H1 (cell line): ENCODE measurements at regions not wholly inside any gene's neighbourhood (a gene's known extent, or its start where the extent isn't known, plus 50 kb on each side); places are given as distances from the start of the nearest gene placed in this dataset.

Experiments
- CTCF ChIA-PET: fragments of 300-600 bp; sonication (Branson Sonifier 250); formaldehyde crosslinking; loops from one replicate; lab custom pipeline; 2021; ENCODE audit not compliant: partially characterized antibody; lab: Charles Lee
- POLR2A ChIA-PET: fragments of 300-600 bp; sonication (Branson Sonifier 250); formaldehyde crosslinking; loops from one replicate; lab custom pipeline; 2021; ENCODE audit warnings: inconsistent platforms; ENCODE audit not compliant: partially characterized antibody; lab: Charles Lee
- DNase-seq, 2 experiments: peaks; one replicate each; pipeline versions ENCODE4 v3.0.0 to v3.0.0-alpha.2; 2010 to 2022; ENCODE audit warnings: low spot score in 2 of 2, low read depth in 1 of 2, mixed read lengths in 1 of 2
- FAIRE-seq: peaks from 2 replicates; lab custom pipeline; 2011; peaks lifted over from hg19 to GRCh38; lab: Jason Lieb, UNC
- H2AFZ ChIP-seq: 2 replicates; pipeline ENCODE4 v1.8.1; 2012; ENCODE audit warnings: low read length, inconsistent platforms
- H2AK5ac ChIP-seq: 2 replicates; pipeline ENCODE4 v1.6.1; 2013; ENCODE audit warnings: low read depth, low read length
- H2BK120ac ChIP-seq: replicated peaks from 2 replicates; pipeline ENCODE3; 2013; ENCODE audit warnings: low read depth, low read length, inconsistent platforms
- H2BK12ac ChIP-seq: 2 replicates; pipeline ENCODE4 v1.6.1; 2013; ENCODE audit warnings: low read depth, low read length
- H2BK15ac ChIP-seq: 2 replicates; pipeline ENCODE4 v1.6.1; 2013; ENCODE audit warnings: low read length
- H2BK20ac ChIP-seq: 2 replicates; pipeline ENCODE4 v1.6.1; 2013; ENCODE audit warnings: low read length
- H2BK5ac ChIP-seq: 2 replicates; pipeline ENCODE4 v1.6.1; 2013; ENCODE audit warnings: low read depth, low read length
- H3K14ac ChIP-seq: 2 replicates; pipeline ENCODE4 v1.6.1; 2013; ENCODE audit warnings: inconsistent platforms; ENCODE audit not compliant: insufficient read length
- H3K18ac ChIP-seq: 2 replicates; pipeline ENCODE4 v1.6.1; 2013; ENCODE audit warnings: low read length; ENCODE audit errors: extremely low read depth
- H3K23ac ChIP-seq: 2 replicates; pipeline ENCODE4 v1.6.1; 2013; ENCODE audit warnings: inconsistent platforms; ENCODE audit not compliant: insufficient read length
- H3K23me2 ChIP-seq: 2 replicates; pipeline ENCODE4 v1.6.1; 2013; ENCODE audit warnings: low read depth, low read length
- H3K27ac ChIP-seq: 2 replicates; pipeline ENCODE4 v1.6.1; 2011; ENCODE audit warnings: low read depth, low read length, inconsistent platforms
- H3K27me3 ChIP-seq, 4 experiments: replicated peaks in 1 of 4; 1 replicate in 1 of 4; 2 replicates in 3 of 4; pipeline versions ENCODE4 v1.6.1 to v1.8.1; 2011 to 2013; ENCODE audit warnings: low read length in 3 of 4, mild to moderate bottlenecking in 3 of 4, inconsistent platforms in 2 of 4, mixed read lengths in 2 of 4, moderate library complexity in 1 of 4; ENCODE audit not compliant: control insufficient read depth in 3 of 4, insufficient read depth in 3 of 4; ENCODE audit errors: extremely low read depth in 1 of 4
- H3K36me3 ChIP-seq, 4 experiments: 2 replicates each; pipeline versions ENCODE4 v1.6.1 to v1.8.1; 2011 to 2013; ENCODE audit warnings: mild to moderate bottlenecking in 4 of 4, low read length in 3 of 4, moderate library complexity in 2 of 4, control low read depth in 1 of 4, inconsistent platforms in 1 of 4; ENCODE audit not compliant: insufficient read depth in 4 of 4, control insufficient read depth in 2 of 4
- H3K4ac ChIP-seq: replicated peaks from 2 replicates; pipeline ENCODE3; 2013; ENCODE audit warnings: low read length, low read depth, mixed read lengths, inconsistent platforms; ENCODE audit not compliant: insufficient read length
- H3K4me1 ChIP-seq, 4 experiments: replicated peaks in 1 of 4; 1 replicate in 1 of 4; 2 replicates in 3 of 4; pipeline versions ENCODE4 v1.6.1 to v1.8.1; 2011 to 2013; ENCODE audit warnings: low read length in 3 of 4, inconsistent platforms in 2 of 4, mixed read lengths in 1 of 4; ENCODE audit not compliant: insufficient read depth in 4 of 4, control insufficient read depth in 3 of 4
- H3K4me2 ChIP-seq, 2 experiments: 2 replicates each; pipeline versions ENCODE4 v1.6.1 to v1.8.1; 2011 to 2013; ENCODE audit warnings: low read depth in 2 of 2, low read length in 2 of 2, control low read depth in 1 of 2, inconsistent platforms in 1 of 2, mild to moderate bottlenecking in 1 of 2; ENCODE audit not compliant: insufficient read depth in 1 of 2
- H3K4me3 ChIP-seq, 4 experiments: fragments of 200-600, 300-600 bp in 1 of 4; sonication (generic), shearing (Covaris generic), sonication (Bioruptor Twin) in 1 of 4; 2 replicates each; pipeline versions ENCODE4 v1.5.1 to v1.8.1; 2011 to 2016; ENCODE audit warnings: low read length in 4 of 4, low read depth in 3 of 4, control low read depth in 2 of 4, inconsistent platforms in 2 of 4, mild to moderate bottlenecking in 2 of 4, mixed read lengths in 1 of 4, moderate library complexity in 1 of 4; ENCODE audit not compliant: insufficient read depth in 2 of 4; ENCODE audit errors: extremely low read depth in 1 of 4
- H3K56ac ChIP-seq: replicated peaks from 2 replicates; pipeline ENCODE3; 2013; ENCODE audit warnings: low read depth, mild to moderate bottlenecking, mixed read lengths, low read length, inconsistent platforms; ENCODE audit not compliant: insufficient read length
- H3K79me1 ChIP-seq: 2 replicates; pipeline ENCODE4 v1.6.1; 2013; ENCODE audit warnings: low read depth, low read length, control low read depth
- H3K79me2 ChIP-seq, 2 experiments: 2 replicates each; pipeline versions ENCODE4 v1.6.1 to v1.8.1; 2012 to 2013; ENCODE audit warnings: low read length in 2 of 2, mild to moderate bottlenecking in 2 of 2, inconsistent platforms in 1 of 2; ENCODE audit not compliant: insufficient read depth in 2 of 2, control insufficient read depth in 1 of 2
- H3K9ac ChIP-seq, 4 experiments: replicated peaks in 1 of 4; 1 replicate in 1 of 4; 2 replicates in 3 of 4; pipeline versions ENCODE4 v1.6.1 to v1.8.1; 2011 to 2013; ENCODE audit warnings: low read depth in 3 of 4, low read length in 3 of 4, control low read depth in 2 of 4, mild to moderate bottlenecking in 2 of 4, moderate library complexity in 2 of 4, inconsistent platforms in 1 of 4; ENCODE audit errors: extremely low read depth in 1 of 4
- H3K9me3 ChIP-seq, 2 experiments: 2 replicates each; pipeline versions ENCODE4 v1.6.1 to v1.8.1; 2012 to 2013; ENCODE audit warnings: mild to moderate bottlenecking in 2 of 2, moderate library complexity in 2 of 2, control low read depth in 1 of 2, inconsistent platforms in 1 of 2, low read depth in 1 of 2, low read length in 1 of 2, mixed read lengths in 1 of 2; ENCODE audit not compliant: insufficient read depth in 2 of 2
- H4K20me1 ChIP-seq, 2 experiments: replicated peaks in 1 of 2; 2 replicates each; pipeline versions ENCODE3 to v1.8.1; 2011 to 2013; ENCODE audit warnings: inconsistent platforms in 2 of 2, low read length in 2 of 2, mild to moderate bottlenecking in 1 of 2; ENCODE audit not compliant: insufficient read depth in 2 of 2, control insufficient read depth in 1 of 2
- H4K5ac ChIP-seq: 2 replicates; pipeline ENCODE4 v1.6.1; 2013; ENCODE audit warnings: low read length, low read depth, mixed read lengths, inconsistent platforms; ENCODE audit not compliant: insufficient read length
- H4K8ac ChIP-seq: 2 replicates; pipeline ENCODE4 v1.8.0; 2013; ENCODE audit warnings: mild to moderate bottlenecking, moderate library complexity, low read length, inconsistent platforms; ENCODE audit not compliant: insufficient read depth; ENCODE audit errors: extremely low read depth
- H4K91ac ChIP-seq: replicated peaks from 2 replicates; pipeline ENCODE3; 2013; ENCODE audit warnings: low read length, mixed read lengths, inconsistent platforms; ENCODE audit not compliant: insufficient read length
- BCL11A ChIP-seq, 2 experiments: IDR thresholded peaks; one replicate each; pipeline ENCODE4 v1.6.1; 2011; ENCODE audit warnings: low read depth in 2 of 2, low read length in 2 of 2, mild to moderate bottlenecking in 2 of 2
- BRCA1 ChIP-seq: IDR thresholded peaks from 2 replicates; pipeline ENCODE4 v1.6.1; 2012; ENCODE audit warnings: low read depth, low read length, improper control_type of control experiment
- CEBPB ChIP-seq: IDR thresholded peaks from 2 replicates; pipeline ENCODE4 v1.6.1; 2012; ENCODE audit warnings: low read depth, low read length
- CHD2 ChIP-seq: IDR thresholded peaks from 2 replicates; pipeline ENCODE4 v1.6.1; 2012; ENCODE audit warnings: low read length, improper control_type of control experiment
- FOSL1 ChIP-seq: IDR thresholded peaks from 2 replicates; pipeline ENCODE4 v1.6.1; 2011; ENCODE audit warnings: mild to moderate bottlenecking, low read depth, low read length, moderate library complexity; ENCODE audit not compliant: insufficient read depth
- KDM1A ChIP-seq: fragments of 200-600, 300-600 bp; sonication (generic); IDR thresholded peaks from 2 replicates; pipeline ENCODE4 v1.7.1; 2016; ENCODE audit warnings: mild to moderate bottlenecking, low read length, borderline replicate concordance
- POU5F1 ChIP-seq: IDR thresholded peaks from 2 replicates; pipeline ENCODE4 v1.6.1; 2011; ENCODE audit warnings: low read depth, mild to moderate bottlenecking, low read length, moderate library complexity
- SIN3A ChIP-seq, 2 experiments: IDR thresholded peaks in 1 of 2; conservative IDR thresholded peaks in 1 of 2; 2 replicates each; pipeline ENCODE4 v1.6.1; 2011 to 2012; ENCODE audit warnings: low read length in 2 of 2, improper control_type of control experiment in 1 of 2, low read depth in 1 of 2, mild to moderate bottlenecking in 1 of 2
- SRF ChIP-seq: IDR thresholded peaks from 2 replicates; pipeline ENCODE4 v1.6.1; 2011; ENCODE audit warnings: mild to moderate bottlenecking, low read depth, low read length, moderate library complexity
- YY1 ChIP-seq: IDR thresholded peaks from 2 replicates; pipeline ENCODE4 v1.6.1; 2011; ENCODE audit warnings: low read depth, mild to moderate bottlenecking, low read length
- ZNF274 ChIP-seq: IDR thresholded peaks from 2 replicates; pipeline ENCODE4 v1.7.0; 2012; ENCODE audit warnings: low read length, borderline replicate concordance; ENCODE audit errors: extremely low read depth
- WGBS, 2 experiments: shearing (Covaris generic) in 1 of 2; methylation state at CpG; one replicate each; pipeline versions ENCODE4 v1.1.6 to v1.1.7; 2013 to 2015; ENCODE audit warnings: low lambda C conversion rate in 2 of 2, mixed read lengths in 2 of 2, inconsistent platforms in 1 of 2, low coverage in 1 of 2, missing lambda C conversion rate in 1 of 2; ENCODE audit not compliant: insufficient replicate concordance in 2 of 2, insufficient coverage in 1 of 2, insufficient read length in 1 of 2; ENCODE audit errors: extremely low coverage in 1 of 2, missing lambda C conversion rate in 1 of 2; 5-methylcytosine and 5-hydroxymethylcytosine counted together
- TF ChIP-seq, protein P1 (sequence below): IDR thresholded peaks from 2 replicates; pipeline ENCODE4 v1.6.1; 2011; ENCODE audit warnings: low read length, improper control_type of control experiment

- H4K8ac ChIP-seq, result no peak overlapping the region
- no peak overlapping the region for H3K18ac ChIP-seq
- no peaks in the 10 kb centered on the region for H4K20me1 ChIP-seq
- H3K9ac ChIP-seq, result no peak overlapping the region
- H2BK5ac ChIP-seq, result no peak overlapping the region
- no peak overlapping the region for H4K5ac ChIP-seq
- FAIRE-seq (no peak), DNase-seq (no peak)
- ChIA-PET POLR2A (interaction anchor here (1.6 kb wide), 1 partner anchor 12 kb away, joined by 3 read pairs; no protein-coding TSS in a partner anchor), CTCF (no interaction called here)
- H2AFZ ChIP-seq, result no peak overlapping the region
- H3K23ac ChIP-seq, result no peak overlapping the region
- no peaks in the 10 kb centered on the region for H3K79me2 ChIP-seq
- TF ChIP-seq, protein P1, sequence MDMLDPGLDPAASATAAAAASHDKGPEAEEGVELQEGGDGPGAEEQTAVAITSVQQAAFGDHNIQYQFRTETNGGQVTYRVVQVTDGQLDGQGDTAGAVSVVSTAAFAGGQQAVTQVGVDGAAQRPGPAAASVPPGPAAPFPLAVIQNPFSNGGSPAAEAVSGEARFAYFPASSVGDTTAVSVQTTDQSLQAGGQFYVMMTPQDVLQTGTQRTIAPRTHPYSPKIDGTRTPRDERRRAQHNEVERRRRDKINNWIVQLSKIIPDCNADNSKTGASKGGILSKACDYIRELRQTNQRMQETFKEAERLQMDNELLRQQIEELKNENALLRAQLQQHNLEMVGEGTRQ, result no peak
- no peak for TF ChIP-seq ZNF274
- no peak for TF ChIP-seq FOSL1
- TF ChIP-seq BRCA1, result no peak
- no peak for TF ChIP-seq SRF
- TF ChIP-seq CHD2, result no peak
- no peak for TF ChIP-seq SIN3A (conservative IDR thresholded peaks at IDR 0.05 in 1 of 2, IDR thresholded peaks at IDR 0.05 in 1 of 2; ENCODE audit: low read depth in 1 of 2, low read length in 2 of 2)
- no peak for TF ChIP-seq CEBPB
- TF ChIP-seq POU5F1, result no peak
- no peak for TF ChIP-seq YY1
- no peak for TF ChIP-seq BCL11A (IDR thresholded peaks at IDR 0.05; ENCODE audit: low read depth in 2 of 2, low read length in 2 of 2)
- TF ChIP-seq KDM1A, result no peak
- H3K14ac ChIP-seq, result no peak overlapping the region
- no peaks in the 10 kb centered on the region for H3K79me1 ChIP-seq
- no peak overlapping the region for H3K4ac ChIP-seq
- peaks cover 0 to 5% of the 10 kb centered on the region in 2 experiments; a peak in 1 of 4 replicates for H3K9me3 ChIP-seq
- 76% methylated on average over 4 of the region's 4 CpGs; no CpG with 5 or more reads in 1 of the 2 experiments for WGBS, 2 experiments
- H3K23me2 ChIP-seq, result no peaks in the 10 kb centered on the region
- H3K27ac ChIP-seq, result no peak overlapping the region
- no peak overlapping the region for H2BK20ac ChIP-seq
- no peak overlapping the region for H2AK5ac ChIP-seq
- no peak overlapping the region for H3K56ac ChIP-seq
- no peak overlapping the region for H3K4me2 ChIP-seq
- no peaks in the 10 kb centered on the region for H3K36me3 ChIP-seq
- no peak overlapping the region for H2BK15ac ChIP-seq
- H2BK12ac ChIP-seq, result no peak overlapping the region
- no peak overlapping the region for H3K4me3 ChIP-seq
- peaks cover 0 to 2% (median 0%) of the 10 kb centered on the region in 4 experiments; a peak in 2 of 7 replicates for H3K27me3 ChIP-seq
- no peak overlapping the region for H4K91ac ChIP-seq
- peaks cover 0 to 4% (median 1%) of the 10 kb centered on the region in 4 experiments; a peak in 1 of 7 replicates for H3K4me1 ChIP-seq
- H2BK120ac ChIP-seq, result no peak overlapping the region
Observed at GRCh38 chr6:33516726-33517125, 62.4 kb downstream of the ZBTB9 start.
